Fibroblast of skin of back (primary cell): ENCODE measurements at regions not wholly inside any gene's neighbourhood (a gene's known extent, or its start where the extent isn't known, plus 50 kb on each side); places are given as distances from the start of the nearest gene placed in this dataset.

Source experiments
- DNase-seq: peaks from one replicate; pipeline ENCODE4 v3.0.0-alpha.2; 2013

GRCh38 chr17:14759325-14759724, 458.4 kb downstream of the HS3ST3B1 start:
- no peak for DNase-seq

- DNase-seq: no peak
Observed at GRCh38 chr17:14756479-14756878, 455.6 kb downstream of the HS3ST3B1 start.

- no peak for DNase-seq
Observed at GRCh38 chr17:14755002-14755401, 454.1 kb downstream of the HS3ST3B1 start.

GRCh38 chr17:14753383-14753782, 452.5 kb downstream of the HS3ST3B1 start:
- DNase-seq: no peak

- DNase-seq: peak; percentile 53
Observed at GRCh38 chr17:14752011-14752410, 451.1 kb downstream of the HS3ST3B1 start.

- DNase-seq: no peak
Observed at GRCh38 chr17:14750866-14751265, 450.0 kb downstream of the HS3ST3B1 start.

GRCh38 chr17:14749269-14749668, 448.4 kb downstream of the HS3ST3B1 start:
- no peak for DNase-seq

- DNase-seq: peak; percentile 15
Observed at GRCh38 chr17:14748036-14748710, 447.3 kb downstream of the HS3ST3B1 start.

- DNase-seq: peak; percentile 45
Observed at GRCh38 chr17:14747603-14747950, 446.7 kb downstream of the HS3ST3B1 start.

- no peak for DNase-seq
Observed at GRCh38 chr17:14746822-14747602, 446.1 kb downstream of the HS3ST3B1 start.

GRCh38 chr17:14745541-14745940, 444.7 kb downstream of the HS3ST3B1 start:
- no peak for DNase-seq

- DNase-seq: peak; percentile 72
Observed at GRCh38 chr17:14744761-14745473, 444.0 kb downstream of the HS3ST3B1 start.

- DNase-seq: peak; percentile 49
Observed at GRCh38 chr17:14741491-14741890, 440.6 kb downstream of the HS3ST3B1 start.

- no peak for DNase-seq
Observed at GRCh38 chr17:14739656-14740431, 439.0 kb downstream of the HS3ST3B1 start.

- no peak for DNase-seq
Observed at GRCh38 chr17:14738652-14738988, 437.7 kb downstream of the HS3ST3B1 start.

- peak; percentile 100 for DNase-seq
Observed at GRCh38 chr17:14737984-14738651, 437.2 kb downstream of the HS3ST3B1 start.

GRCh38 chr17:14736631-14737030, 435.8 kb downstream of the HS3ST3B1 start:
- no peak for DNase-seq

GRCh38 chr17:14733376-14733775, 432.5 kb downstream of the HS3ST3B1 start:
- DNase-seq: no peak

GRCh38 chr17:14732211-14732610, 431.3 kb downstream of the HS3ST3B1 start:
- DNase-seq: no peak

- no peak for DNase-seq
Observed at GRCh38 chr17:14731591-14731990, 430.7 kb downstream of the HS3ST3B1 start.

GRCh38 chr17:14730821-14731220, 429.9 kb downstream of the HS3ST3B1 start:
- DNase-seq: peak; percentile 42

- DNase-seq: no peak
Observed at GRCh38 chr17:14725729-14726128, 424.8 kb downstream of the HS3ST3B1 start.
